ENCODE measurements at regions not wholly inside any gene's neighbourhood (a gene's known extent, or its start where the extent isn't known, plus 50 kb on each side); places are given as distances from the start of the nearest gene placed in this dataset.

GRCh38 chr2:221019668-221020067 is 552.4 kb downstream of the EPHA4 start:
- no peak overlapping the region for H3K9ac ChIP-seq (ENCODE audit: low read length)
- H3K4me3 ChIP-seq (ENCODE audit: insufficient read depth in 1 of 2, low read depth in 1 of 2, low read length in 2 of 2), result no peak overlapping the region
- no peak overlapping the region for H3K4ac ChIP-seq (ENCODE audit: low read depth in 1 of 2, low read length in 2 of 2)
- H4K91ac ChIP-seq (ENCODE audit: low read length), result no peak overlapping the region
- H3K79me1 ChIP-seq (replicated peaks; ENCODE audit: low read length, poor library complexity, severe bottlenecking), result no peaks in the 10 kb centered on the region
- no peak overlapping the region for H3K23ac ChIP-seq (ENCODE audit: low read length in 2 of 2)
- H3K27ac ChIP-seq (ENCODE audit: low read length, poor library complexity, severe bottlenecking), result no peak overlapping the region
- WGBS, result 59% methylated on average over 3 of the region's 5 CpGs
- no peak overlapping the region for H2AK5ac ChIP-seq (ENCODE audit: low read length, severe bottlenecking)
- H4K8ac ChIP-seq (ENCODE audit: low read length), result no peak overlapping the region
- H2BK12ac ChIP-seq (ENCODE audit: low read length in 2 of 2), result no peak overlapping the region
- no peak for DNase-seq
- H3K36me3 ChIP-seq (ENCODE audit: control insufficient read depth in 1 of 2, insufficient read depth in 2 of 2, low read depth in 1 of 2, low read length in 2 of 2), result no peaks in the 10 kb centered on the region
- H3K9me3 ChIP-seq (ENCODE audit: control insufficient read depth, low read length), result no peaks in the 10 kb centered on the region
- no peaks in the 10 kb centered on the region for H3K27me3 ChIP-seq (ENCODE audit: control insufficient read depth in 1 of 2, insufficient read depth in 1 of 2, low read length in 2 of 2)
- no peak overlapping the region for H2BK120ac ChIP-seq (ENCODE audit: low read depth, low read length)
- no peak overlapping the region for H3K4me2 ChIP-seq (ENCODE audit: low read length, poor library complexity, severe bottlenecking)
- no peak overlapping the region for H2BK15ac ChIP-seq (ENCODE audit: low read depth, poor library complexity, severe bottlenecking)
- no peak overlapping the region for H3K14ac ChIP-seq (ENCODE audit: low read length in 2 of 2)
- H3K18ac ChIP-seq (ENCODE audit: low read depth in 1 of 2, low read length in 2 of 2), result no peak overlapping the region
- no peak overlapping the region for H2AFZ ChIP-seq (ENCODE audit: low read depth, low read length)
- no peaks in the 10 kb centered on the region for H3K4me1 ChIP-seq (ENCODE audit: control insufficient read depth, insufficient read depth, low read depth, low read length)
- no peak overlapping the region for H2BK5ac ChIP-seq (ENCODE audit: low read depth, low read length, poor library complexity, severe bottlenecking)

- H3K9me3 ChIP-seq (ENCODE audit: control insufficient read depth, low read length), result no peaks in the 10 kb centered on the region
- H4K8ac ChIP-seq (ENCODE audit: low read length), result no peak overlapping the region
- H4K91ac ChIP-seq (ENCODE audit: low read length), result no peak overlapping the region
- H3K18ac ChIP-seq (ENCODE audit: low read depth in 1 of 2, low read length in 2 of 2), result no peak overlapping the region
- no peaks in the 10 kb centered on the region for H3K27me3 ChIP-seq (ENCODE audit: control insufficient read depth in 1 of 2, insufficient read depth in 1 of 2, low read length in 2 of 2)
- H3K79me1 ChIP-seq (replicated peaks; ENCODE audit: low read length, poor library complexity, severe bottlenecking), result no peaks in the 10 kb centered on the region
- H3K23ac ChIP-seq (ENCODE audit: low read length in 2 of 2), result no peak overlapping the region
- H3K9ac ChIP-seq (ENCODE audit: low read length), result no peak overlapping the region
- no peak overlapping the region for H3K4ac ChIP-seq (ENCODE audit: low read depth in 1 of 2, low read length in 2 of 2)
- no peak overlapping the region for H2AK5ac ChIP-seq (ENCODE audit: low read length, severe bottlenecking)
- no peak overlapping the region for H3K4me3 ChIP-seq (ENCODE audit: insufficient read depth in 1 of 2, low read depth in 1 of 2, low read length in 2 of 2)
- no peak overlapping the region for H2BK15ac ChIP-seq (ENCODE audit: low read depth, poor library complexity, severe bottlenecking)
- no peak overlapping the region for H2AFZ ChIP-seq (ENCODE audit: low read depth, low read length)
- no peak overlapping the region for H3K14ac ChIP-seq (ENCODE audit: low read length in 2 of 2)
- H2BK12ac ChIP-seq (ENCODE audit: low read length in 2 of 2), result no peak overlapping the region
- H3K4me1 ChIP-seq (ENCODE audit: control insufficient read depth, insufficient read depth, low read depth, low read length), result no peaks in the 10 kb centered on the region
- H3K36me3 ChIP-seq (ENCODE audit: control insufficient read depth in 1 of 2, insufficient read depth in 2 of 2, low read depth in 1 of 2, low read length in 2 of 2), result no peaks in the 10 kb centered on the region
- DNase-seq, result no peak
- no peak overlapping the region for H3K4me2 ChIP-seq (ENCODE audit: low read length, poor library complexity, severe bottlenecking)
- 89% methylated on average over 2 of the region's 2 CpGs for WGBS
- H2BK120ac ChIP-seq (ENCODE audit: low read depth, low read length), result no peak overlapping the region
- H2BK5ac ChIP-seq (ENCODE audit: low read depth, low read length, poor library complexity, severe bottlenecking), result no peak overlapping the region
- no peak overlapping the region for H3K27ac ChIP-seq (ENCODE audit: low read length, poor library complexity, severe bottlenecking)
These were observed 549.5 kb downstream of the EPHA4 start for GRCh38 chr2:221022554-221022953.

GRCh38 chr2:221025398-221025797 is 546.7 kb downstream of the EPHA4 start:
- Histone ChIP-seq H2AFZ (ENCODE audit: low read depth, low read length) (no peak overlapping the region), H3K4me1 (ENCODE audit: control insufficient read depth, insufficient read depth, low read depth, low read length) (no peaks in the 10 kb centered on the region), H2AK5ac (ENCODE audit: low read length, severe bottlenecking) (no peak overlapping the region), H2BK15ac (ENCODE audit: low read depth, poor library complexity, severe bottlenecking) (no peak overlapping the region), H2BK120ac (ENCODE audit: low read depth, low read length) (no peak overlapping the region), H3K23ac (ENCODE audit: low read length in 2 of 2) (no peak overlapping the region), H3K4me2 (ENCODE audit: low read length, poor library complexity, severe bottlenecking) (no peak overlapping the region), H4K8ac (ENCODE audit: low read length) (no peak overlapping the region), H3K36me3 (ENCODE audit: control insufficient read depth in 1 of 2, insufficient read depth in 2 of 2, low read depth in 1 of 2, low read length in 2 of 2) (no peaks in the 10 kb centered on the region), H2BK5ac (ENCODE audit: low read depth, low read length, poor library complexity, severe bottlenecking) (no peak overlapping the region), H3K79me1 (replicated peaks; ENCODE audit: low read length, poor library complexity, severe bottlenecking) (no peaks in the 10 kb centered on the region), H3K4me3 (ENCODE audit: insufficient read depth in 1 of 2, low read depth in 1 of 2, low read length in 2 of 2) (no peak overlapping the region), H4K91ac (ENCODE audit: low read length) (no peak overlapping the region), H3K9me3 (ENCODE audit: control insufficient read depth, low read length) (no peaks in the 10 kb centered on the region), H3K18ac (ENCODE audit: low read depth in 1 of 2, low read length in 2 of 2) (no peak overlapping the region), H2BK12ac (ENCODE audit: low read length in 2 of 2) (no peak overlapping the region), H3K27ac (ENCODE audit: low read length, poor library complexity, severe bottlenecking) (no peak overlapping the region), H3K14ac (ENCODE audit: low read length in 2 of 2) (no peak overlapping the region), H3K4ac (ENCODE audit: low read depth in 1 of 2, low read length in 2 of 2) (no peak overlapping the region), H3K9ac (ENCODE audit: low read length) (no peak overlapping the region), H3K27me3 (ENCODE audit: control insufficient read depth in 1 of 2, insufficient read depth in 1 of 2, low read length in 2 of 2) (no peaks in the 10 kb centered on the region)
- WGBS, result 75% methylated on average over 1 of the region's 1 CpG
- DNase-seq, result peak; percentile 26

- 87% methylated on average over 2 of the region's 2 CpGs for WGBS
- no peak overlapping the region for H3K9ac ChIP-seq (ENCODE audit: low read length)
- DNase-seq, result no peak
- H3K4ac ChIP-seq (ENCODE audit: low read depth in 1 of 2, low read length in 2 of 2), result no peak overlapping the region
- no peak overlapping the region for H4K8ac ChIP-seq (ENCODE audit: low read length)
- no peak overlapping the region for H3K27ac ChIP-seq (ENCODE audit: low read length, poor library complexity, severe bottlenecking)
- H2BK15ac ChIP-seq (ENCODE audit: low read depth, poor library complexity, severe bottlenecking), result no peak overlapping the region
- no peak overlapping the region for H4K91ac ChIP-seq (ENCODE audit: low read length)
- H3K4me3 ChIP-seq (ENCODE audit: insufficient read depth in 1 of 2, low read depth in 1 of 2, low read length in 2 of 2), result no peak overlapping the region
- H2AFZ ChIP-seq (ENCODE audit: low read depth, low read length), result no peak overlapping the region
- H3K4me2 ChIP-seq (ENCODE audit: low read length, poor library complexity, severe bottlenecking), result no peak overlapping the region
- no peaks in the 10 kb centered on the region for H3K4me1 ChIP-seq (ENCODE audit: control insufficient read depth, insufficient read depth, low read depth, low read length)
- H3K27me3 ChIP-seq (ENCODE audit: control insufficient read depth in 1 of 2, insufficient read depth in 1 of 2, low read length in 2 of 2), result no peaks in the 10 kb centered on the region
- H3K9me3 ChIP-seq (ENCODE audit: control insufficient read depth, low read length), result no peaks in the 10 kb centered on the region
- no peak overlapping the region for H3K23ac ChIP-seq (ENCODE audit: low read length in 2 of 2)
- no peaks in the 10 kb centered on the region for H3K36me3 ChIP-seq (ENCODE audit: control insufficient read depth in 1 of 2, insufficient read depth in 2 of 2, low read depth in 1 of 2, low read length in 2 of 2)
- no peak overlapping the region for H3K14ac ChIP-seq (ENCODE audit: low read length in 2 of 2)
- H2AK5ac ChIP-seq (ENCODE audit: low read length, severe bottlenecking), result no peak overlapping the region
- no peak overlapping the region for H2BK5ac ChIP-seq (ENCODE audit: low read depth, low read length, poor library complexity, severe bottlenecking)
- H3K18ac ChIP-seq (ENCODE audit: low read depth in 1 of 2, low read length in 2 of 2), result no peak overlapping the region
- H2BK120ac ChIP-seq (ENCODE audit: low read depth, low read length), result no peak overlapping the region
- no peak overlapping the region for H2BK12ac ChIP-seq (ENCODE audit: low read length in 2 of 2)
- no peaks in the 10 kb centered on the region for H3K79me1 ChIP-seq (replicated peaks; ENCODE audit: low read length, poor library complexity, severe bottlenecking)
These were observed 537.9 kb downstream of the EPHA4 start for GRCh38 chr2:221034026-221034701.

All from mesenchymal stem cell (in vitro differentiated cells and primary cell).